H9 (cell line): ENCODE measurements at regions not wholly inside any gene's neighbourhood (a gene's known extent, or its start where the extent isn't known, plus 50 kb on each side); places are given as distances from the start of the nearest gene placed in this dataset.

ENCODE experiments used
- DNase-seq: peaks from one replicate; pipeline ENCODE4 v3.0.0-alpha.2; 2017
- H2AFZ ChIP-seq: one replicate; pipeline ENCODE4 v1.6.1; 2013; ENCODE audit warnings: mild to moderate bottlenecking, low read length, control low read depth, moderate library complexity
- H2AK5ac ChIP-seq: 2 replicates; pipeline ENCODE4 v1.6.1; 2013; ENCODE audit warnings: low read length, control low read depth, mixed read lengths; ENCODE audit not compliant: insufficient read length
- H2BK120ac ChIP-seq: one replicate; pipeline ENCODE4 v1.6.1; 2013; ENCODE audit warnings: low read depth, mild to moderate bottlenecking, low read length, control low read depth, inconsistent platforms; ENCODE audit not compliant: poor library complexity, severe bottlenecking
- H2BK12ac ChIP-seq: 2 replicates; pipeline ENCODE4 v1.6.1; 2013; ENCODE audit warnings: low read length, control low read depth, mixed read lengths, low read depth; ENCODE audit not compliant: insufficient read length
- H2BK15ac ChIP-seq: 2 replicates; pipeline ENCODE4 v1.6.1; 2013; ENCODE audit warnings: low read depth, low read length, control low read depth
- H2BK20ac ChIP-seq: one replicate; pipeline ENCODE4 v1.6.1; 2013; ENCODE audit warnings: low read depth, mild to moderate bottlenecking, low read length, control low read depth, inconsistent platforms; ENCODE audit not compliant: poor library complexity, severe bottlenecking
- H2BK5ac ChIP-seq: 2 replicates; pipeline ENCODE4 v1.6.1; 2013; ENCODE audit warnings: low read length, control low read depth, mixed read lengths; ENCODE audit not compliant: insufficient read length
- H3K14ac ChIP-seq: 2 replicates; pipeline ENCODE4 v1.6.1; 2013; ENCODE audit warnings: low read length, control low read depth; ENCODE audit not compliant: insufficient read depth
- H3K18ac ChIP-seq: 2 replicates; pipeline ENCODE4 v1.6.1; 2013; ENCODE audit warnings: low read depth, mild to moderate bottlenecking, mixed read lengths, low read length, control low read depth; ENCODE audit not compliant: insufficient read length
- H3K23ac ChIP-seq: 2 replicates; pipeline ENCODE4 v1.6.1; 2013; ENCODE audit warnings: low read length, control low read depth, mixed read lengths, low read depth; ENCODE audit not compliant: insufficient read length
- H3K23me2 ChIP-seq: 2 replicates; pipeline ENCODE4 v1.6.1; 2013; ENCODE audit warnings: low read depth, mild to moderate bottlenecking, mixed read lengths, low read length, control low read depth; ENCODE audit not compliant: insufficient read length, poor library complexity, severe bottlenecking
- H3K27ac ChIP-seq: 2 replicates; pipeline ENCODE4 v1.5.1; 2013; ENCODE audit warnings: low read length, control low read depth, mixed read lengths, low read depth; ENCODE audit not compliant: insufficient read length
- H3K27me3 ChIP-seq: 2 replicates; pipeline ENCODE4 v1.6.1; 2013; ENCODE audit warnings: low read length, control low read depth, inconsistent platforms; ENCODE audit not compliant: insufficient read depth
- H3K4ac ChIP-seq: 2 replicates; pipeline ENCODE4 v1.6.1; 2013; ENCODE audit warnings: low read depth, mild to moderate bottlenecking, control low read depth, inconsistent platforms, low read length, moderate library complexity
- H3K4me1 ChIP-seq: 2 replicates; pipeline ENCODE4 v1.6.1; 2013; ENCODE audit warnings: low read length, control low read depth, inconsistent platforms; ENCODE audit not compliant: insufficient read depth
- H3K4me2 ChIP-seq: 2 replicates; pipeline ENCODE4 v1.6.1; 2013; ENCODE audit warnings: low read length, control low read depth, mixed read lengths; ENCODE audit not compliant: insufficient read length, insufficient read depth
- H3K56ac ChIP-seq: 2 replicates; pipeline ENCODE4 v1.6.1; 2013; ENCODE audit warnings: low read depth, mild to moderate bottlenecking, mixed read lengths, low read length, control low read depth; ENCODE audit not compliant: insufficient read length
- H3K79me1 ChIP-seq: 2 replicates; pipeline ENCODE4 v1.6.1; 2013; ENCODE audit warnings: low read depth, mild to moderate bottlenecking, moderate library complexity, low read length, control low read depth, inconsistent platforms; ENCODE audit not compliant: insufficient read depth, poor library complexity, severe bottlenecking
- H3K79me2 ChIP-seq: 2 replicates; pipeline ENCODE4 v1.6.1; 2013; ENCODE audit warnings: low read length, control low read depth, inconsistent platforms; ENCODE audit not compliant: insufficient read depth
- H3K9ac ChIP-seq: 2 replicates; pipeline ENCODE4 v1.6.1; 2013; ENCODE audit warnings: low read length, control low read depth, mixed read lengths; ENCODE audit not compliant: insufficient read length; ENCODE audit errors: extremely low read depth
- H3K9me3 ChIP-seq: one replicate; pipeline ENCODE4 v1.6.1; 2013; ENCODE audit warnings: low read depth, low read length, inconsistent platforms; ENCODE audit not compliant: control insufficient read depth
- H3T11ph ChIP-seq: one replicate; pipeline ENCODE4 v1.6.1; 2013; ENCODE audit warnings: mild to moderate bottlenecking, low read length, control low read depth, inconsistent platforms
- H4K20me1 ChIP-seq: one replicate; pipeline ENCODE4 v1.6.1; 2013; ENCODE audit not compliant: control insufficient read depth, insufficient read length, insufficient read depth
- H4K5ac ChIP-seq: 2 replicates; pipeline ENCODE4 v1.6.1; 2013; ENCODE audit warnings: low read depth, mild to moderate bottlenecking, mixed read lengths, low read length, control low read depth; ENCODE audit not compliant: insufficient read length
- H4K8ac ChIP-seq: replicated peaks from 2 replicates; pipeline ENCODE4 v1.6.1; 2013; ENCODE audit warnings: low read length, control low read depth, mixed read lengths, low read depth; ENCODE audit not compliant: insufficient read length
- H4K91ac ChIP-seq: 2 replicates; pipeline ENCODE4 v1.6.1; 2013; ENCODE audit warnings: low read depth, mild to moderate bottlenecking, moderate library complexity, mixed read lengths, low read length, control low read depth; ENCODE audit not compliant: insufficient read length
- H3K27ac Mint-ChIP-seq, 3 experiments: 2 replicates in 2 of 3; 3 replicates in 1 of 3; pipeline ENCODE4 v1.8.0; 2020 to 2021; ENCODE audit warnings: mixed read lengths in 3 of 3, mild to moderate bottlenecking in 1 of 3, moderate library complexity in 1 of 3
- H3K27me3 Mint-ChIP-seq: 2 replicates; pipeline ENCODE4 v1.8.0; 2021; ENCODE audit warnings: low read depth, mild to moderate bottlenecking, moderate library complexity, mixed read lengths
- H3K36me3 Mint-ChIP-seq, 3 experiments: 2 replicates in 2 of 3; 3 replicates in 1 of 3; pipeline ENCODE4 v1.8.0; 2020 to 2021; ENCODE audit warnings: low read depth in 3 of 3, mixed read lengths in 3 of 3; ENCODE audit not compliant: insufficient read depth in 1 of 3
- H3K4me1 Mint-ChIP-seq, 2 experiments: 2 replicates each; pipeline ENCODE4 v1.8.0; 2020; ENCODE audit warnings: mixed read lengths in 2 of 2
- H3K4me3 Mint-ChIP-seq, 2 experiments: 2 replicates in 1 of 2; 3 replicates in 1 of 2; pipeline ENCODE4 v1.8.0; 2020 to 2021; ENCODE audit warnings: mild to moderate bottlenecking in 2 of 2, mixed read lengths in 2 of 2, moderate library complexity in 1 of 2
- H3K9me3 Mint-ChIP-seq, 2 experiments: 2 replicates in 1 of 2; 3 replicates in 1 of 2; pipeline ENCODE4 v1.8.0; 2020; ENCODE audit warnings: mild to moderate bottlenecking in 2 of 2, mixed read lengths in 2 of 2, moderate library complexity in 1 of 2
- TF ChIP-seq, protein P1 (sequence below): fragments of 200-600 bp; sonication (generic); conservative IDR thresholded peaks from 3 replicates; pipeline ENCODE4 v1.8.0; 2021; ENCODE audit warnings: antibody characterized with exemption, mild to moderate bottlenecking

DNA sequence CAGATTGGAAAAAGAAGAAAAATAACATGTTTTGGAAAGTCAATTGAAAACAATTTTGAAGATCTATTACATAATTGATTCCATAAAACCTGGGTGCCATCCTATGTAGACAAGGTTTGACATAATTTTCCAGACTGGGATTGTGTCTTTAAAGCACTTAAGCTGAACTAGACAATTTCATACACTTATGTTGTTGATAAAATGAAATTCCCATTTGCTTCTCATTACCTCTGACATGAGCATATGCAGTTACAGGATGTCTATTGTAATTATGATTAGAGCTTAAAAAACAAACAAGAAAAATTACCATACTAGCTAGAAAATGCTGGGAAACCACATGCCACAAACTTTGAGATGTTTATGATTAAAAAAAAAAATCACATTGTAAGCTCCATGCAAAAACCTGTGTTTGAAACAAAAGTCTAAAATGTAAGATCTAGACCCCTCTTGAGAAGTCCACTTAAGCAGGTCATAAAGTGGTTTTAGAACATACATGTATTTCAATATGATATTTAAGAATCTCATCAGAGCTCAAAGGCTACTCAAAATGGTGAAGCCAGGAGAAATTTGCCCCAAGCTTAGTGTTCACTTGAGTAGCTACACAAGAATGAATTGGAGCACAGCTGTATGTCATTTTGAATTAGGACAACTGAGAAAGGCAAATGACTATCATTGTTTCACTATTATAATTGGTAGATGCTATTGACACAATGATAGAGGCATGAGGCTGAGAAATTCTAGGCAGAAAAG lies 181.1 kb upstream of the PABPC4L start:
- no peaks in the 10 kb centered on the region for H3K79me1 ChIP-seq
- no peak overlapping the region for H2BK15ac ChIP-seq
- no peak overlapping the region for H4K8ac ChIP-seq
- no peak overlapping the region for H2BK20ac ChIP-seq
- no peak overlapping the region; a peak in 1 of 7 replicates for H3K27ac Mint-ChIP-seq
- no peak for DNase-seq
- H3K27ac ChIP-seq = no peak overlapping the region
- H2BK12ac ChIP-seq = no peak overlapping the region
- H3K27me3 Mint-ChIP-seq = no peaks in the 10 kb centered on the region
- no peaks in the 10 kb centered on the region for H3K36me3 Mint-ChIP-seq
- no peak overlapping the region for H2BK120ac ChIP-seq
- no peak overlapping the region for H3K9ac ChIP-seq
- peaks cover 0 to 3% of the 10 kb centered on the region in 2 experiments; a peak in 1 of 5 replicates for H3K9me3 Mint-ChIP-seq
- H3K23me2 ChIP-seq = no peaks in the 10 kb centered on the region
- H3K79me2 ChIP-seq = no peaks in the 10 kb centered on the region
- H3K4ac ChIP-seq = no peak overlapping the region
- H3K4me1 ChIP-seq = no peaks in the 10 kb centered on the region
- H3K4me3 Mint-ChIP-seq = no peak overlapping the region; a peak in 1 of 5 replicates
- no peak overlapping the region for H3K4me2 ChIP-seq
- TF ChIP-seq, protein P1, sequence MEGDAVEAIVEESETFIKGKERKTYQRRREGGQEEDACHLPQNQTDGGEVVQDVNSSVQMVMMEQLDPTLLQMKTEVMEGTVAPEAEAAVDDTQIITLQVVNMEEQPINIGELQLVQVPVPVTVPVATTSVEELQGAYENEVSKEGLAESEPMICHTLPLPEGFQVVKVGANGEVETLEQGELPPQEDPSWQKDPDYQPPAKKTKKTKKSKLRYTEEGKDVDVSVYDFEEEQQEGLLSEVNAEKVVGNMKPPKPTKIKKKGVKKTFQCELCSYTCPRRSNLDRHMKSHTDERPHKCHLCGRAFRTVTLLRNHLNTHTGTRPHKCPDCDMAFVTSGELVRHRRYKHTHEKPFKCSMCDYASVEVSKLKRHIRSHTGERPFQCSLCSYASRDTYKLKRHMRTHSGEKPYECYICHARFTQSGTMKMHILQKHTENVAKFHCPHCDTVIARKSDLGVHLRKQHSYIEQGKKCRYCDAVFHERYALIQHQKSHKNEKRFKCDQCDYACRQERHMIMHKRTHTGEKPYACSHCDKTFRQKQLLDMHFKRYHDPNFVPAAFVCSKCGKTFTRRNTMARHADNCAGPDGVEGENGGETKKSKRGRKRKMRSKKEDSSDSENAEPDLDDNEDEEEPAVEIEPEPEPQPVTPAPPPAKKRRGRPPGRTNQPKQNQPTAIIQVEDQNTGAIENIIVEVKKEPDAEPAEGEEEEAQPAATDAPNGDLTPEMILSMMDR = no peak
- no peak overlapping the region for H3K23ac ChIP-seq
- H4K5ac ChIP-seq = no peak overlapping the region
- H3K27me3 ChIP-seq = no peaks in the 10 kb centered on the region
- no peaks in the 10 kb centered on the region for H4K20me1 ChIP-seq
- no peak overlapping the region for H3K56ac ChIP-seq
- H3T11ph ChIP-seq = no peak overlapping the region
- no peak overlapping the region for H2AK5ac ChIP-seq
- no peak overlapping the region for H3K14ac ChIP-seq
- H3K4me1 Mint-ChIP-seq = peaks cover 9 to 15% of the 10 kb centered on the region in 2 experiments; a peak in 3 of 4 replicates
- no peak overlapping the region for H3K18ac ChIP-seq
- H2BK5ac ChIP-seq = no peak overlapping the region
- no peak overlapping the region for H2AFZ ChIP-seq
- no peaks in the 10 kb centered on the region for H3K9me3 ChIP-seq
- no peak overlapping the region for H4K91ac ChIP-seq
